Astrocyte (in vitro differentiated cells and primary cell): ENCODE measurements at regions not wholly inside any gene's neighbourhood (a gene's known extent, or its start where the extent isn't known, plus 50 kb on each side); places are given as distances from the start of the nearest gene placed in this dataset.

ENCODE experiments used
- DNase-seq: peaks from one replicate; pipeline ENCODE4 v3.0.0-alpha.2; 2010; ENCODE audit warnings: low read depth
- FAIRE-seq: peaks from 2 replicates; lab custom pipeline; 2011; peaks lifted over from hg19 to GRCh38; lab: Jason Lieb, UNC
- H2AFZ ChIP-seq: 2 replicates; pipeline ENCODE4 v1.6.0; 2012; ENCODE audit warnings: low read depth, low read length, inconsistent platforms
- H3K27ac ChIP-seq: 2 replicates; pipeline ENCODE4 v1.5.1; 2011; ENCODE audit warnings: low read depth, low read length, inconsistent platforms
- H3K27me3 ChIP-seq: 2 replicates; pipeline ENCODE4 v1.6.0; 2011; ENCODE audit warnings: low read length, inconsistent platforms; ENCODE audit not compliant: insufficient read depth
- H3K36me3 ChIP-seq: 2 replicates; pipeline ENCODE4 v1.5.1; 2011; ENCODE audit warnings: low read length, inconsistent platforms; ENCODE audit not compliant: insufficient read depth
- H3K4me1 ChIP-seq: 2 replicates; pipeline ENCODE4 v1.5.1; 2011; ENCODE audit warnings: low read length, inconsistent platforms; ENCODE audit not compliant: insufficient read depth
- H3K4me2 ChIP-seq: 2 replicates; pipeline ENCODE4 v1.6.0; 2012; ENCODE audit warnings: low read length, inconsistent platforms
- H3K4me3 ChIP-seq: 2 replicates; pipeline ENCODE4 v1.5.1; 2011; ENCODE audit warnings: low read depth, mild to moderate bottlenecking, low read length, inconsistent platforms; ENCODE audit not compliant: insufficient read depth
- H3K79me2 ChIP-seq: 2 replicates; pipeline ENCODE4 v1.6.0; 2012; ENCODE audit warnings: mild to moderate bottlenecking, low read length, inconsistent platforms; ENCODE audit not compliant: insufficient read depth
- H3K9ac ChIP-seq: 2 replicates; pipeline ENCODE4 v1.6.0; 2012; ENCODE audit warnings: mild to moderate bottlenecking, low read length, inconsistent platforms
- H3K9me3 ChIP-seq: 2 replicates; pipeline ENCODE4 v1.5.1; 2012; ENCODE audit warnings: low read depth, mild to moderate bottlenecking, low read length, inconsistent platforms; ENCODE audit not compliant: insufficient read depth
- H4K20me1 ChIP-seq: 2 replicates; pipeline ENCODE4 v1.6.0; 2012; ENCODE audit warnings: low read length, inconsistent platforms; ENCODE audit not compliant: insufficient read depth
- H3K27ac Mint-ChIP-seq: one replicate; pipeline ENCODE4 v1.8.0; 2021; ENCODE audit warnings: mild to moderate bottlenecking, mixed read lengths; ENCODE audit not compliant: unreplicated experiment
- H3K27me3 Mint-ChIP-seq: one replicate; pipeline ENCODE4 v1.8.0; 2021; ENCODE audit warnings: low read depth, mixed read lengths; ENCODE audit not compliant: unreplicated experiment
- H3K36me3 Mint-ChIP-seq: one replicate; pipeline ENCODE4 v1.8.0; 2021; ENCODE audit warnings: low read depth, mixed read lengths; ENCODE audit not compliant: unreplicated experiment
- H3K4me1 Mint-ChIP-seq: one replicate; pipeline ENCODE4 v1.8.0; 2021; ENCODE audit warnings: low read depth, mixed read lengths; ENCODE audit not compliant: unreplicated experiment
- H3K4me3 Mint-ChIP-seq: one replicate; pipeline ENCODE4 v1.8.0; 2021; ENCODE audit warnings: mild to moderate bottlenecking, moderate library complexity, mixed read lengths; ENCODE audit not compliant: unreplicated experiment
- H3K9me3 Mint-ChIP-seq: one replicate; pipeline ENCODE4 v1.8.0; 2021; ENCODE audit warnings: mild to moderate bottlenecking, mixed read lengths; ENCODE audit not compliant: unreplicated experiment
- EZH2 ChIP-seq: IDR thresholded peaks from 2 replicates; pipeline ENCODE4 v1.6.1; 2012; ENCODE audit warnings: mild to moderate bottlenecking, low read length, inconsistent platforms; ENCODE audit not compliant: insufficient read depth
- TF ChIP-seq, protein P1 (sequence below): IDR thresholded peaks from 2 replicates; pipeline ENCODE4 v1.5.1; 2011; ENCODE audit warnings: low read depth, mild to moderate bottlenecking, inconsistent platforms, low read length, moderate library complexity; ENCODE audit not compliant: insufficient read depth

DNA sequence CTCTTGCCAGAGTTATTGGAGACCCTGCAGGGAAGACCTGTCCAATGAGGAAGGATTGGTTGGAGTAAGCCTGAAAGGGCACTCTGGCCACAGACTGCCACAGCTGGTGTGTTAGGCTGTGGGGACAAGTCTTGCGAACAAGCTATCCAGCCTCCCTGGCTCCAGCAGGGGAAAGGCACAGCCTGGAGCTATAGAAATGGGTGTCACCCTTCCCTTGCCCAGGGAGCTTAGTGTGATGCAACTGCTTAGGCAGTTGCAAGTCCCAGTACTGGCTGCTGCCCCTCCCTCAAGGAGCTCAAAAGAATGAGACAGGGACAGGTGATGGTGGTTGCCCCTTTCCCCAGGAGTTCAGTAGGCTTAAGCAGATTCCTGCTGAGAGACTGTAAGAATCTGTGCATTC lies 165.7 kb upstream of the CT83 start:
- Histone ChIP-seq H4K20me1 (no peaks in the 10 kb centered on the region), H3K4me3 (no peak overlapping the region), H3K9me3 (no peaks in the 10 kb centered on the region), H3K9ac (no peak overlapping the region), H3K36me3 (no peaks in the 10 kb centered on the region), H3K27ac (no peak overlapping the region), H3K4me1 (no peaks in the 10 kb centered on the region), H3K4me2 (no peak overlapping the region), H3K79me2 (no peaks in the 10 kb centered on the region), H3K27me3 (no peaks in the 10 kb centered on the region), H2AFZ (no peak overlapping the region)
- Mint-ChIP-seq H3K4me1 (no peaks in the 10 kb centered on the region), H3K4me3 (no peak overlapping the region), H3K9me3 (no peaks in the 10 kb centered on the region), H3K27me3 (no peaks in the 10 kb centered on the region), H3K36me3 (no peaks in the 10 kb centered on the region), H3K27ac (no peak overlapping the region)
- no peak for DNase-seq
- TF ChIP-seq, protein P1, sequence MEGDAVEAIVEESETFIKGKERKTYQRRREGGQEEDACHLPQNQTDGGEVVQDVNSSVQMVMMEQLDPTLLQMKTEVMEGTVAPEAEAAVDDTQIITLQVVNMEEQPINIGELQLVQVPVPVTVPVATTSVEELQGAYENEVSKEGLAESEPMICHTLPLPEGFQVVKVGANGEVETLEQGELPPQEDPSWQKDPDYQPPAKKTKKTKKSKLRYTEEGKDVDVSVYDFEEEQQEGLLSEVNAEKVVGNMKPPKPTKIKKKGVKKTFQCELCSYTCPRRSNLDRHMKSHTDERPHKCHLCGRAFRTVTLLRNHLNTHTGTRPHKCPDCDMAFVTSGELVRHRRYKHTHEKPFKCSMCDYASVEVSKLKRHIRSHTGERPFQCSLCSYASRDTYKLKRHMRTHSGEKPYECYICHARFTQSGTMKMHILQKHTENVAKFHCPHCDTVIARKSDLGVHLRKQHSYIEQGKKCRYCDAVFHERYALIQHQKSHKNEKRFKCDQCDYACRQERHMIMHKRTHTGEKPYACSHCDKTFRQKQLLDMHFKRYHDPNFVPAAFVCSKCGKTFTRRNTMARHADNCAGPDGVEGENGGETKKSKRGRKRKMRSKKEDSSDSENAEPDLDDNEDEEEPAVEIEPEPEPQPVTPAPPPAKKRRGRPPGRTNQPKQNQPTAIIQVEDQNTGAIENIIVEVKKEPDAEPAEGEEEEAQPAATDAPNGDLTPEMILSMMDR: no peak
- no peak for TF ChIP-seq EZH2
- FAIRE-seq: peak; percentile 32

DNA sequence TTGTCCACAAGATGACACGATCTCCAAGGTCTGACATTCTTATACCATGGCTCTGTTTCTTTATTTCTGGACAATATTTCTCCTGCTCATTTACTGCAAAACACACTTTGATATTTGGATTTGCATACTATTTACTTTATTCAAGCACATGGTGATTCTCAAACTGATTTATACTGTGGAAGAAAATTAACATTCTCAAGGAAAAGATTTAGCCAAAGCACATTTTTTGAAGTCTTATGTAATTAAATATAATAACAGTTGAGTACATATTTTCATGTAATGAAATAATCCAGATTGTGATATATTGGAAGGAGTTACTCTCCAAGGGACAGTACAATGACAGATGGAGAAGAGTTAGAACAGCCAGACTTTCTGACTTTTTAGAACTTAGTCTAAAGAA lies 155.8 kb upstream of the CT83 start:
- TF ChIP-seq, protein P1: no peak
- TF ChIP-seq EZH2: no peak
- Histone ChIP-seq H3K27me3 (no peaks in the 10 kb centered on the region), H3K79me2 (no peaks in the 10 kb centered on the region), H3K4me2 (no peak overlapping the region), H2AFZ (no peak overlapping the region), H3K27ac (no peak overlapping the region), H3K4me3 (no peak overlapping the region), H3K4me1 (no peaks in the 10 kb centered on the region), H4K20me1 (no peaks in the 10 kb centered on the region), H3K9ac (no peak overlapping the region), H3K36me3 (no peaks in the 10 kb centered on the region), H3K9me3 (no peaks in the 10 kb centered on the region)
- no peak overlapping the region for H3K27ac Mint-ChIP-seq
- no peaks in the 10 kb centered on the region for H3K4me1 Mint-ChIP-seq
- FAIRE-seq (no peak), DNase-seq (no peak)
- H3K4me3 Mint-ChIP-seq: no peak overlapping the region
- no peaks in the 10 kb centered on the region for H3K9me3 Mint-ChIP-seq
- H3K27me3 Mint-ChIP-seq: no peaks in the 10 kb centered on the region
- H3K36me3 Mint-ChIP-seq: no peaks in the 10 kb centered on the region

- FAIRE-seq: no peak
- peaks cover 1% of the 10 kb centered on the region for H3K4me1 Mint-ChIP-seq
- H2AFZ ChIP-seq: no peak overlapping the region
These were observed 145.0 kb upstream of the CT83 start for GRCh38 chrX:116607776-116608175.

More at GRCh38 chrX:116607776-116608175, 145.0 kb upstream of the CT83 start:
- Histone ChIP-seq H3K79me2 (no peaks in the 10 kb centered on the region), H3K9me3 (no peaks in the 10 kb centered on the region), H3K27me3 (no peaks in the 10 kb centered on the region), H3K27ac (no peak overlapping the region), H3K9ac (no peak overlapping the region), H3K36me3 (no peaks in the 10 kb centered on the region), H3K4me2 (no peak overlapping the region), H4K20me1 (no peaks in the 10 kb centered on the region), H3K4me1 (no peaks in the 10 kb centered on the region), H3K4me3 (no peak overlapping the region)
- Mint-ChIP-seq H3K27ac (no peak overlapping the region), H3K9me3 (no peaks in the 10 kb centered on the region), H3K36me3 (no peaks in the 10 kb centered on the region), H3K27me3 (no peaks in the 10 kb centered on the region), H3K4me3 (no peak overlapping the region)
- TF ChIP-seq EZH2: no peak
- TF ChIP-seq, protein P1: no peak
- DNase-seq: no peak
